Liver (tissue), 8 donors: ENCODE measurements at regions not wholly inside any gene's neighbourhood (a gene's known extent, or its start where the extent isn't known, plus 50 kb on each side); places are given as distances from the start of the nearest gene placed in this dataset.

Experiments used
- DNase-seq: peaks from one replicate; pipeline ENCODE4 v3.0.0-alpha.2; 2017; ENCODE audit warnings: low spot score
- H3K27ac ChIP-seq, 2 donors: one replicate each; pipeline ENCODE4 v1.7.0; 2013; ENCODE audit warnings: inconsistent platforms in 2 of 2, low read length in 2 of 2, control low read depth in 1 of 2, low read depth in 1 of 2, mild to moderate bottlenecking in 1 of 2
- H3K27me3 ChIP-seq, 4 donors: one replicate each; pipeline versions ENCODE4 v1.6.1 to v1.7.0; 2013; ENCODE audit warnings: low read length in 3 of 4, inconsistent platforms in 1 of 4, mild to moderate bottlenecking in 1 of 4, moderate library complexity in 1 of 4; ENCODE audit not compliant: control insufficient read depth in 4 of 4, insufficient read depth in 4 of 4
- H3K36me3 ChIP-seq, 4 donors: one replicate each; pipeline versions ENCODE4 v1.6.1 to v1.7.0; 2013; ENCODE audit warnings: low read length in 3 of 4, mild to moderate bottlenecking in 3 of 4, low read depth in 1 of 4, moderate library complexity in 1 of 4; ENCODE audit not compliant: control insufficient read depth in 4 of 4, insufficient read depth in 3 of 4
- H3K4me1 ChIP-seq, 4 donors: one replicate each; pipeline versions ENCODE4 v1.6.1 to v1.7.0; 2013; ENCODE audit warnings: low read length in 3 of 4, mild to moderate bottlenecking in 3 of 4, moderate library complexity in 1 of 4; ENCODE audit not compliant: control insufficient read depth in 4 of 4, insufficient read depth in 4 of 4
- H3K4me3 ChIP-seq, 3 donors: one replicate each; pipeline versions ENCODE4 v1.6.1 to v1.7.0; 2013; ENCODE audit warnings: low read length in 3 of 3, control low read depth in 1 of 3, low read depth in 1 of 3, mild to moderate bottlenecking in 1 of 3
- H3K9ac ChIP-seq, 2 donors: one replicate each; pipeline ENCODE4 v1.7.0; 2013; ENCODE audit warnings: low read length in 2 of 2, mild to moderate bottlenecking in 2 of 2, moderate library complexity in 2 of 2, control low read depth in 1 of 2, low read depth in 1 of 2
- H3K9me3 ChIP-seq, 4 donors: one replicate each; pipeline versions ENCODE4 v1.6.1 to v1.7.0; 2013; ENCODE audit warnings: low read length in 3 of 4; ENCODE audit not compliant: control insufficient read depth in 4 of 4
- EGR1 ChIP-seq, 2 donors: IDR thresholded peaks; 2 replicates each; pipeline ENCODE4 v1.6.1; 2016 to 2018; ENCODE audit warnings: antibody characterized with exemption in 2 of 2, low read depth in 2 of 2
- FOXA1 ChIP-seq: IDR thresholded peaks from 2 replicates; pipeline ENCODE4 v1.6.1; 2016; ENCODE audit warnings: antibody characterized with exemption
- FOXA2 ChIP-seq: IDR thresholded peaks from 2 replicates; pipeline ENCODE4 v1.6.1; 2016; ENCODE audit warnings: antibody characterized with exemption
- GABPA ChIP-seq, 2 donors: IDR thresholded peaks in 1 of 2; conservative IDR thresholded peaks in 1 of 2; 2 replicates each; pipeline ENCODE4 v1.6.1; 2016; ENCODE audit warnings: antibody characterized with exemption in 2 of 2, mild to moderate bottlenecking in 1 of 2, moderate library complexity in 1 of 2
- HNF4A ChIP-seq, 2 donors: conservative IDR thresholded peaks; 2 replicates each; pipeline ENCODE4 v1.6.1; 2016; ENCODE audit warnings: antibody characterized with exemption in 2 of 2, mild to moderate bottlenecking in 2 of 2
- HNF4G ChIP-seq: IDR thresholded peaks from 2 replicates; pipeline ENCODE4 v1.6.1; 2016; ENCODE audit warnings: antibody characterized with exemption
- JUND ChIP-seq, 2 donors: IDR thresholded peaks; 2 replicates each; pipeline ENCODE4 v1.6.1; 2016; ENCODE audit warnings: antibody characterized with exemption in 2 of 2
- NR2F2 ChIP-seq: IDR thresholded peaks from 2 replicates; pipeline ENCODE4 v1.6.1; 2016; ENCODE audit warnings: antibody characterized with exemption
- RAD21 ChIP-seq, 2 donors: IDR thresholded peaks; 2 replicates each; pipeline ENCODE4 v1.6.1; 2016; ENCODE audit warnings: antibody characterized with exemption in 2 of 2, mild to moderate bottlenecking in 2 of 2
- RXRA ChIP-seq, 2 donors: IDR thresholded peaks; 2 replicates each; pipeline ENCODE4 v1.6.1; 2017 to 2018; ENCODE audit warnings: antibody characterized with exemption in 2 of 2, mild to moderate bottlenecking in 1 of 2
- SP1 ChIP-seq: IDR thresholded peaks from 2 replicates; pipeline ENCODE4 v1.6.1; 2018; ENCODE audit warnings: antibody characterized with exemption, mild to moderate bottlenecking
- TAF1 ChIP-seq: conservative IDR thresholded peaks from 2 replicates; pipeline ENCODE4 v1.6.1; 2016; ENCODE audit warnings: antibody characterized with exemption, mild to moderate bottlenecking
- YY1 ChIP-seq: IDR thresholded peaks from 2 replicates; pipeline ENCODE4 v1.6.1; 2016; ENCODE audit warnings: antibody characterized with exemption, mild to moderate bottlenecking
- WGBS: extraction: QIAGEN DNeasy Blood & Tissue Kit; methylation state at CpG from one replicate; pipeline ENCODE4 v1.1.7; 2013; 5-methylcytosine and 5-hydroxymethylcytosine counted together
- TF ChIP-seq, protein P1 (sequence below): fragments of 150-350 bp; IDR thresholded peaks from 2 replicates; pipeline ENCODE4 v1.5.1; 2017; ENCODE audit warnings: improper control_type of control experiment, low read depth, low read length; ENCODE audit not compliant: missing input control
- TF ChIP-seq, protein P2 (sequence below): IDR thresholded peaks from 2 replicates; pipeline ENCODE4 v1.6.1; 2016; ENCODE audit warnings: antibody characterized with exemption
- TF ChIP-seq, protein P3 (sequence below): IDR thresholded peaks from 2 replicates; pipeline ENCODE4 v1.6.1; 2016; ENCODE audit warnings: antibody characterized with exemption
- TF ChIP-seq, protein P4 (sequence below): IDR thresholded peaks from 2 replicates; pipeline ENCODE4 v1.6.1; 2016; ENCODE audit warnings: antibody characterized with exemption, mild to moderate bottlenecking
- TF ChIP-seq, protein P5 (sequence below): IDR thresholded peaks from 2 replicates; pipeline ENCODE4 v1.6.1; 2016; ENCODE audit warnings: antibody characterized with exemption
- donor health status: healthy.
- donor health status: healthy.
- donor health status: healthy.
- donor health status: healthy.
- donor health status: healthy.

DNA sequence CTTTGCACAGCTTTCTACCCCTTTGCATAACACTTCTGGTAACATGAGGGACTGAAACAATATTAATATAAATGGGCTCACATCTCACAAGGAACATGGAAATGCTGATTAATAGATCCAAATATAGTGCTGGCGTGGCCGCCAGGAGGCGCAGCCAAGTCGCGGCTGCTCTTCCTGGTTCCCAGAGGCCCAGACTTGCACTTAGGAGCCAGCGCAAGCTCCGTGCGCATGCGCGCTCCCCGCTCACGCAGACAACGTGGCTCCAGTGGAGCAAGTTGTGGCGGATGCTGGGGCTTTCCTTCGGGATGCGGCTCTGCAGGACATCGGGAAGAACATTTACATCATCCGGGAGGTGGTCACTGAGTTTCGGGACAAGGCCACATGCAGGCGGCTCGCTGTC is 318.3 kb upstream of the SLC7A11 start:
- DNase-seq, result no peak

DNA sequence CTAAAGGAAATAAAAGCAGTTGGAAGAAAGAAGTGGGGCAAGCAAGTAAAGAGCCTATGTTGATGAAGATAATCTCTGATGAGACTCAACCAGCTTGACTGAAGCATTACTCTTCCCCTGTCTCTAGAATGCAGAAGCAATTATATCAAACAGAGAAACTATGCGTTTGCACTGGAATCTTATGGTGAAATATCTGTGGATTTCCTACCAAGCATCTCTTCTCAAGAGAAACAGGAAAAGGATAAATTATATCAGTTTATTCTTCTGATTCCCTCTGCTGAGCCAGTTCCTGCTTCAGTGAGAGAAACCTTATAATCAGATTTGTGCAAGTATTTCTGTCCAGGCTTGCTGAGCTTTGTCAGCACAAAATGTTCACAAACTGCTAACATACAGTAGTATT is 316.7 kb upstream of the SLC7A11 start:
- Histone ChIP-seq H3K36me3 (no peaks in the 10 kb centered on the region), H3K9ac (no peak overlapping the region), H3K9me3 (no peaks in the 10 kb centered on the region), H3K27me3 (no peaks in the 10 kb centered on the region), H3K27ac (no peak overlapping the region), H3K4me1 (no peaks in the 10 kb centered on the region), H3K4me3 (no peak overlapping the region)
- 78% methylated on average over 1 of the region's 1 CpG for WGBS
- TF ChIP-seq RXRA (IDR thresholded peaks at IDR 0.05) (no peak), GABPA (IDR thresholded peaks at IDR 0.05 in 1 of 2, conservative IDR thresholded peaks at IDR 0.05 in 1 of 2) (no peak), TAF1 (no peak), HNF4G (no peak), HNF4A (conservative IDR thresholded peaks at IDR 0.05) (no peak), SP1 (no peak), JUND (IDR thresholded peaks at IDR 0.05) (no peak), YY1 (no peak), EGR1 (IDR thresholded peaks at IDR 0.05; ENCODE audit: low read depth in 2 of 2) (no peak), NR2F2 (no peak), FOXA2 (no peak), RAD21 (IDR thresholded peaks at IDR 0.05) (no peak), FOXA1 (no peak)
- TF ChIP-seq, protein P1, sequence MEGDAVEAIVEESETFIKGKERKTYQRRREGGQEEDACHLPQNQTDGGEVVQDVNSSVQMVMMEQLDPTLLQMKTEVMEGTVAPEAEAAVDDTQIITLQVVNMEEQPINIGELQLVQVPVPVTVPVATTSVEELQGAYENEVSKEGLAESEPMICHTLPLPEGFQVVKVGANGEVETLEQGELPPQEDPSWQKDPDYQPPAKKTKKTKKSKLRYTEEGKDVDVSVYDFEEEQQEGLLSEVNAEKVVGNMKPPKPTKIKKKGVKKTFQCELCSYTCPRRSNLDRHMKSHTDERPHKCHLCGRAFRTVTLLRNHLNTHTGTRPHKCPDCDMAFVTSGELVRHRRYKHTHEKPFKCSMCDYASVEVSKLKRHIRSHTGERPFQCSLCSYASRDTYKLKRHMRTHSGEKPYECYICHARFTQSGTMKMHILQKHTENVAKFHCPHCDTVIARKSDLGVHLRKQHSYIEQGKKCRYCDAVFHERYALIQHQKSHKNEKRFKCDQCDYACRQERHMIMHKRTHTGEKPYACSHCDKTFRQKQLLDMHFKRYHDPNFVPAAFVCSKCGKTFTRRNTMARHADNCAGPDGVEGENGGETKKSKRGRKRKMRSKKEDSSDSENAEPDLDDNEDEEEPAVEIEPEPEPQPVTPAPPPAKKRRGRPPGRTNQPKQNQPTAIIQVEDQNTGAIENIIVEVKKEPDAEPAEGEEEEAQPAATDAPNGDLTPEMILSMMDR, result no peak
- TF ChIP-seq, protein P2, sequence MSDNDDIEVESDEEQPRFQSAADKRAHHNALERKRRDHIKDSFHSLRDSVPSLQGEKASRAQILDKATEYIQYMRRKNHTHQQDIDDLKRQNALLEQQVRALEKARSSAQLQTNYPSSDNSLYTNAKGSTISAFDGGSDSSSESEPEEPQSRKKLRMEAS, result no peak
- TF ChIP-seq, protein P3, sequence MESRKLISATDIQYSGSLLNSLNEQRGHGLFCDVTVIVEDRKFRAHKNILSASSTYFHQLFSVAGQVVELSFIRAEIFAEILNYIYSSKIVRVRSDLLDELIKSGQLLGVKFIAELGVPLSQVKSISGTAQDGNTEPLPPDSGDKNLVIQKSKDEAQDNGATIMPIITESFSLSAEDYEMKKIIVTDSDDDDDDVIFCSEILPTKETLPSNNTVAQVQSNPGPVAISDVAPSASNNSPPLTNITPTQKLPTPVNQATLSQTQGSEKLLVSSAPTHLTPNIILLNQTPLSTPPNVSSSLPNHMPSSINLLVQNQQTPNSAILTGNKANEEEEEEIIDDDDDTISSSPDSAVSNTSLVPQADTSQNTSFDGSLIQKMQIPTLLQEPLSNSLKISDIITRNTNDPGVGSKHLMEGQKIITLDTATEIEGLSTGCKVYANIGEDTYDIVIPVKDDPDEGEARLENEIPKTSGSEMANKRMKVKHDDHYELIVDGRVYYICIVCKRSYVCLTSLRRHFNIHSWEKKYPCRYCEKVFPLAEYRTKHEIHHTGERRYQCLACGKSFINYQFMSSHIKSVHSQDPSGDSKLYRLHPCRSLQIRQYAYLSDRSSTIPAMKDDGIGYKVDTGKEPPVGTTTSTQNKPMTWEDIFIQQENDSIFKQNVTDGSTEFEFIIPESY, result no peak
- TF ChIP-seq, protein P4, sequence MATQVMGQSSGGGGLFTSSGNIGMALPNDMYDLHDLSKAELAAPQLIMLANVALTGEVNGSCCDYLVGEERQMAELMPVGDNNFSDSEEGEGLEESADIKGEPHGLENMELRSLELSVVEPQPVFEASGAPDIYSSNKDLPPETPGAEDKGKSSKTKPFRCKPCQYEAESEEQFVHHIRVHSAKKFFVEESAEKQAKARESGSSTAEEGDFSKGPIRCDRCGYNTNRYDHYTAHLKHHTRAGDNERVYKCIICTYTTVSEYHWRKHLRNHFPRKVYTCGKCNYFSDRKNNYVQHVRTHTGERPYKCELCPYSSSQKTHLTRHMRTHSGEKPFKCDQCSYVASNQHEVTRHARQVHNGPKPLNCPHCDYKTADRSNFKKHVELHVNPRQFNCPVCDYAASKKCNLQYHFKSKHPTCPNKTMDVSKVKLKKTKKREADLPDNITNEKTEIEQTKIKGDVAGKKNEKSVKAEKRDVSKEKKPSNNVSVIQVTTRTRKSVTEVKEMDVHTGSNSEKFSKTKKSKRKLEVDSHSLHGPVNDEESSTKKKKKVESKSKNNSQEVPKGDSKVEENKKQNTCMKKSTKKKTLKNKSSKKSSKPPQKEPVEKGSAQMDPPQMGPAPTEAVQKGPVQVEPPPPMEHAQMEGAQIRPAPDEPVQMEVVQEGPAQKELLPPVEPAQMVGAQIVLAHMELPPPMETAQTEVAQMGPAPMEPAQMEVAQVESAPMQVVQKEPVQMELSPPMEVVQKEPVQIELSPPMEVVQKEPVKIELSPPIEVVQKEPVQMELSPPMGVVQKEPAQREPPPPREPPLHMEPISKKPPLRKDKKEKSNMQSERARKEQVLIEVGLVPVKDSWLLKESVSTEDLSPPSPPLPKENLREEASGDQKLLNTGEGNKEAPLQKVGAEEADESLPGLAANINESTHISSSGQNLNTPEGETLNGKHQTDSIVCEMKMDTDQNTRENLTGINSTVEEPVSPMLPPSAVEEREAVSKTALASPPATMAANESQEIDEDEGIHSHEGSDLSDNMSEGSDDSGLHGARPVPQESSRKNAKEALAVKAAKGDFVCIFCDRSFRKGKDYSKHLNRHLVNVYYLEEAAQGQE, result no peak
- TF ChIP-seq, protein P5, sequence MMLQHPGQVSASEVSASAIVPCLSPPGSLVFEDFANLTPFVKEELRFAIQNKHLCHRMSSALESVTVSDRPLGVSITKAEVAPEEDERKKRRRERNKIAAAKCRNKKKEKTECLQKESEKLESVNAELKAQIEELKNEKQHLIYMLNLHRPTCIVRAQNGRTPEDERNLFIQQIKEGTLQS, result no peak
- no peak for DNase-seq

More for the DNA sequence above, 318.3 kb upstream of the SLC7A11 start:
- Histone ChIP-seq H3K4me1 (no peaks in the 10 kb centered on the region), H3K9me3 (no peaks in the 10 kb centered on the region), H3K4me3 (no peak overlapping the region), H3K36me3 (no peaks in the 10 kb centered on the region), H3K27me3 (no peaks in the 10 kb centered on the region), H3K9ac (no peak overlapping the region), H3K27ac (no peak overlapping the region)
- TF ChIP-seq JUND (IDR thresholded peaks at IDR 0.05) (no peak), RAD21 (IDR thresholded peaks at IDR 0.05) (peak in 1 of 2 donors; percentile 11)
- TF ChIP-seq, protein P1, result no peak
- 87% methylated on average over 21 of the region's 21 CpGs for WGBS
